ENCODE measurements at regions not wholly inside any gene's neighbourhood (a gene's known extent, or its start where the extent isn't known, plus 50 kb on each side); places are given as distances from the start of the nearest gene placed in this dataset.

DNA sequence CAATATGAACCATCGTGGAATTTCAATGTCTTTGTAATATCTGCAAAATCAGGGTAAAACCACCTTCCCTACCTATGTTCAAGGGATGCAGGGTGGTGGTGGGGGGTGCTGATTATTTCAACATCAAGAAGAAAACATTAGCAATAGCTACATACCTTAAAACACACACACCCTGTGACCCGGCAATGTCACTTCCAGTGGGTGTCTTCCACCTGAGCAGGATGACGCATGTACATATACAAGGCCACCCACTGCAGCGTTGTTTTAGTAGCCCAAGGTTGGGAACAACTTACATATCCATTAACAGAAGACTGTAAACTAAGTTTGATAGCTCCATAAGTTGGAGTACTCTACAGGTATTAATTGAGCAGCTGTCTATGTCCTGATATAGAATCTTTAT is 62.6 kb upstream of the SIRPG start:
- peaks cover 2% of the 10 kb centered on the region for H3K36me3 Mint-ChIP-seq (ENCODE audit: low read depth)
- H3K27me3 Mint-ChIP-seq: no peaks in the 10 kb centered on the region
- no peak for DNase-seq
- H3K27ac Mint-ChIP-seq: no peak overlapping the region
- H3K4me3 Mint-ChIP-seq: no peak overlapping the region
- H3K4me1 Mint-ChIP-seq (ENCODE audit: low read depth): peaks cover 22% of the 10 kb centered on the region
- H3K9me3 Mint-ChIP-seq: peaks cover 9% of the 10 kb centered on the region

DNA sequence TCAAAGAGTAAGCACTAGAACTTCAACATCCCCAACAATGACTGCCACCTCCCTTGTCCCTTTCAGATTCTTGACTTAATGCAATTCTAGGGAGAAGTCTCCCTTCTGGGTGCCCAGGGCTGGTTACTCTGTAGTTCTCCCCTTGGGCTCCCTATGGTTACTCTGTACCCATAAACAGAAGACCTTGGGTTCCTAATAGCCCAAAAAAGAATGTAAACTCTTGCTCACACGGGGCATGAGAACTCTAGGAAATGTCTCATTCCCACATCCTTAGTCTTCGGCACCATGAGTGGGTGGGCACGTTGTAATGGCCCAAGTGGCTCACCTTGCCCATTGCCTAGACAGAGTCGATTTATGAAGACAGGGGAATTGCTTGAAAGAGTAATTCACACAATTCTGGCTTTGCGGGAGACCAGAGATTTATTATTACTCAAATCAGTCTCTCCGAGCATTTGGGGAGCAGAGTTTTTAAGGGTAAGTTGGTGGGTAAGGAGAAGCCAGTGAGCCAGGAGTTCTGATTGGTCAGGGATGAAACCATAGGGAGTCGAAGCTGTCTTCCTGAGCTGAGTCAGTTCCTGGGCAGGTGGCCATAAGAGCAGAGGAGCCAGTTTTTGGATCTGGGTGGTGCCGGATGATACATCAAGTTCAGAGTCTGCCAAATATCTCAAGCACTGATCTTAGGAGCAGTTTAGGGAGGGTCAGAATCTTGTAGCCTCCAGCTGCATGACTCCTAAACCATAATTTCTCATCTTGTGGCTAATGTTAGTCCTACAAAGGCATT is 61.2 kb upstream of the SIRPG start:
- Mint-ChIP-seq H3K27ac (no peak overlapping the region), H3K27me3 (no peaks in the 10 kb centered on the region), H3K4me1 (ENCODE audit: low read depth) (peaks cover 22% of the 10 kb centered on the region), H3K9me3 (peaks cover 2% of the 10 kb centered on the region), H3K36me3 (ENCODE audit: low read depth) (peaks cover 2% of the 10 kb centered on the region), H3K4me3 (no peak overlapping the region)
- DNase-seq: no peak

DNA sequence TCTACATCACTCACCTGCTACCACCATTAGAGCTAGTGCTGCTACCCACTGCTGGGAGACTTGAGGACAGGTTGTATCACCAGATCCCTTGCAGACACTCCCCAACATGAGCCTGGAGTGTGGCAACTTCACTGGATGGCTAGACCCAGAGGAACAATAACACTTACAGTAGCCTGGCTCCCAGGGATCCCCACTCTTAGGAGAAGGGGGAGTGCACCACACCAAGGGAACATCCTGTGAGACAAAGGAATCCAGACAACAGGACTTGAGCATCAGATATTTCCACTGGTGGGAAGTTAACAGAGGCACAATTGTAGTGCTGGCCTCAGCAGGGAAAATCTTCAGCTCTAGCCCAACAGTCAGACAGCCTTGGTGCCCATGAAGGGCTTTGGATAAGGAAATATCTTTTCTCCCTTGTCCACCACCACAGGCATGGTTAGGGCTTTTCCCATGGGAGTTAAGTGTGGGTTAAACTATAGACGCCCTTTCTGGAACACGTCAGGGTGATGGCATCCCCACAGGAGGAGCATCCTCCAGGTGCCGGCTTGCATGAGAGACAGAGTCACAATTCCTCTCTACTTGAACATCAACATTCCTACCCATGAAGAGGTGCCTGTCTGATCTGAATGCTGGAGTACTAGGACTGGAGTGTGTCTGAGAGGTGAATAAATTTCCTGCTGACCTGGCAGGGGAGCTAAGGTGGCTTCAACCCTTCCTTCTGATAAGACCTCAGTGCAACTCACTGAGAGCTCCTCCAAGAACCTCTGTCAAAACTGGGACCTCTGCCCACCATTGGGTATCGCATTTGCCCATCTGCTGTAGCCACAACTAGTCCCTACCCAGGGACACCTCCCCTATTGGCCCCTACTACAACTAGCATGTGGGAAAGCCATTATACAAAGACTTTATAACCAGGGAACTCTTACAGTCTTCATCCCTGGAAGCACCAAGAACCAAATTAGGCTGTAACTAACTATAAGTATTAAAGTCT is 55.4 kb upstream of the SIRPG start:
- Mint-ChIP-seq H3K27ac (no peak overlapping the region), H3K4me1 (ENCODE audit: low read depth) (peaks cover 15% of the 10 kb centered on the region), H3K27me3 (no peaks in the 10 kb centered on the region), H3K9me3 (no peaks in the 10 kb centered on the region), H3K36me3 (ENCODE audit: low read depth) (no peaks in the 10 kb centered on the region), H3K4me3 (no peak overlapping the region)
- no peak for DNase-seq

DNA sequence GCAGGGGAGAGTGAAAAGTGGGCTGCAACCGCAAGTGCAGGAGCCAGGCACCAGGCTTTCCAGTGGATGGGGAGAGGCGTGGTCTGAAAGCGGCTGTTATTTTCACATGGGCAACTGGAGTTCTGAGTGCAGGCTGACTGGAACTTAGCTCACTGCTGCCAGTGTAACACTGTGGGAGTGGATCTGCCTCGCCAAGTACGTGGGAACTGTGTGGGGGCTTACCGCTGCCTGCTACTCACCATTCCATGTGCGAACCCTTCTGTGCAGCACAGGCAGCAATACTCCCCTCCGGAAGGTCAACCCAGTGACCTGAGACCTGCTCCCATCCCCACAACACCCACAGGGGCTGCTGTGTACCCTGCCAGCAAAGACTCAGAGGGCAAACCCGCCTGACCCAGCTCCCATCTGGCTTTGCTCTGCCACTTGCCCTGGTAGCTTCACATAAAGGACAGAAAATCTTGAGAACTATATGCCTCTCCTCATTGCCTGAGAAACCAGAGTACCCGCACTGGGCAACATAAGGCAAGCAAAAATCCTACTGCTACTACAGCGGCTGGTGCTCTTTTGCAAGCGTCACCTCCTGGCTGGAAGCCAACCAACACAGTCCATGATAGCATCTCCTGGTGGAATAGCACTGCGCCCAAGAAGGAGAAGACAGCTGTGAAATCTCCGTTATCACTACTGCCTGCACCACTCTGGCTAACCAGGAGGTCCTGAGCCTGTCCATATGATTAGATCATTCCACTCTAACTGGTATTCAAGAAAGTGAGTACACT is 54.4 kb upstream of the SIRPG start:
- no peaks in the 10 kb centered on the region for H3K36me3 Mint-ChIP-seq (ENCODE audit: low read depth)
- H3K27me3 Mint-ChIP-seq: no peaks in the 10 kb centered on the region
- no peak overlapping the region for H3K27ac Mint-ChIP-seq
- peaks cover 20% of the 10 kb centered on the region for H3K4me1 Mint-ChIP-seq (ENCODE audit: low read depth)
- no peak overlapping the region for H3K4me3 Mint-ChIP-seq
- DNase-seq: no peak
- H3K9me3 Mint-ChIP-seq: no peaks in the 10 kb centered on the region

DNA sequence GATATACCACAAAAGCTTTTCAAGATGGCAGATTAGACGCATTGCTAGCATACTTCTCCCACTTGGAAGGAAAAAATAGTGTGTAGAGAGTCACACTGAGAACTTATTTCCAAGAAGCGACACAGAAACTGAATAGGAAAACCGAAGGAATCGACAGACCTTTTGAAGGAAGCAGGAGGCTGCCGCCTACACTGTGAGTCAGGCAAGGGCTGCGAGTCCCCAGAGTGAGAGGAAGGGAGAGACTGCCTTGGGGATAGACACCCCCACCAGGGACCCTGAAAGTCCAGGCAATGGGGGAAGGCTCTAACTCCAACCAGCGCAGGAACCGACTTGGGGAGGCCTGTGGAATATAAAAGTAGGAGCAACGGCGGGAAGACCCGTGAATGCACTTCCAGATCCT is 53.7 kb upstream of the SIRPG start:
- DNase-seq: no peak
- no peaks in the 10 kb centered on the region for H3K36me3 Mint-ChIP-seq (ENCODE audit: low read depth)
- H3K27me3 Mint-ChIP-seq: no peaks in the 10 kb centered on the region
- H3K4me3 Mint-ChIP-seq: no peak overlapping the region
- H3K9me3 Mint-ChIP-seq: no peaks in the 10 kb centered on the region
- peaks cover 21% of the 10 kb centered on the region for H3K4me1 Mint-ChIP-seq (ENCODE audit: low read depth)
- no peak overlapping the region for H3K27ac Mint-ChIP-seq

DNA sequence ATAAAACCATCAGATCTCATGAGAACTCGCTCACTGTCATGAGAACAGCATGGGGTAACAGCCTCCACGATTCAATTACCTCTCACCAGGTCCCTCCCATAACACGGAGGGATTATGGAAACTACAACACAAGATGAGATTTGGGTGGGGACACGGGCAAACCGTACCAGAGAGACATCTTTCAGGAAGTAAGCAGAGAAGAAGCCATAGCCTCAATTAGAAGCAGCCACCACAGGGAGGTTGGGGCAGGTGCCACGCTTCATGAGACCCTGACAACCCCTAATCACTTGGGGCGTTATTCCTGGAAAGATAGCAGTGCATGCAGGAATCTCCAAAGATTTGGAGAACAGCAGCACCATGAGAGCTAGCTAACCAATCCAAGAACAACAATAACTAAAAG is 52.9 kb upstream of the SIRPG start:
- H3K27ac Mint-ChIP-seq: no peak overlapping the region
- peaks cover 20% of the 10 kb centered on the region for H3K4me1 Mint-ChIP-seq (ENCODE audit: low read depth)
- H3K4me3 Mint-ChIP-seq: no peak overlapping the region
- H3K27me3 Mint-ChIP-seq: no peaks in the 10 kb centered on the region
- no peak for DNase-seq
- no peaks in the 10 kb centered on the region for H3K9me3 Mint-ChIP-seq
- no peaks in the 10 kb centered on the region for H3K36me3 Mint-ChIP-seq (ENCODE audit: low read depth)

DNA sequence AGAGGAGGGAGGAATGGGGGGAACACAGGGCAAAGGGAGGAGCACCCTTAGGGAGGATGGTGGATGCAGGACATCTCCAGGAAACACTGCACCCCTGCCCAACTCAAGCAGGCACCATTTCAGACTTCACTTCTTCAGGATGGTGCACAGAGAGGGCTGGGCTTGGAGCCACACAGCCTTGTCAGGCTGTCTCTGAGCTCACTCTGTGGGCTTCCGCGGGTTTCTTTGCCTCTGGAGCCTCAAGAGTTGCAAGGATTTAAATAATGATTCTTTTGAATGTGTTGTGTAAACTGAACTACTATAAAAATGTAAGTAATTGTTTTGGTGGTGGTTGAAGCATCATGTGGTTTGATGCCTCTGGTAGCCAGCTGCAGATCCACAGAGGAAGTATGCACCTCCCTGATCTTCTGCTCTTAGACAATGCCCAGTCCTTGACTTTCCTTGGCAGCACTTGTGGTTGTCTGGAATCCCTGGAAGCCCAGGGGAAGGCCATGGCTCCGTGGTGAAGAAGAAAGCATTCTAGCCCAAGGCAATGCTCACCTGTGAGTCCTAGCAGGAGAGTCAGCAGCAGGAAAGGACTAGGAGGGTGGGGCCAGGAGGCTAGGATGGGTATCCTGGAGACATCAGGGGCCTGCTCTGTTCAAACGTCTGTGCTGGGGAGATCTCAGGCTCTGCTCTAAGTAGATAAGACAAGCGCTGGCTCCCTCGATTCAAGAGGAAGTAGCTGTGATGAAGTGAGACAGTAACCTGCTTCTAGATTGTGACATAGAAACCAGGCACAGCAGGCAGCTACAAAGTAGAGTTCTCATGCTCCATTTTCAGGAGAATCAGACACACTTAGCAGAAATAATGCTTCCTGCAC is 50.2 kb upstream of the SIRPG start:
- Mint-ChIP-seq H3K4me3 (no peak overlapping the region), H3K4me1 (ENCODE audit: low read depth) (peaks cover 21% of the 10 kb centered on the region), H3K27ac (peak overlapping the region; percentile 37), H3K27me3 (no peaks in the 10 kb centered on the region), H3K36me3 (ENCODE audit: low read depth) (no peaks in the 10 kb centered on the region), H3K9me3 (peaks cover 4% of the 10 kb centered on the region)
- no peak for DNase-seq

Measured in activated T-cell treated with anti-CD3 and anti-CD28 coated beads, Interleukin-2, amount 50 U/mL, for 24 hours (primary cell).